Neuronal stem cell (in vitro differentiated cells): ENCODE measurements at regions not wholly inside any gene's neighbourhood (a gene's known extent, or its start where the extent isn't known, plus 50 kb on each side); places are given as distances from the start of the nearest gene placed in this dataset.

Experiments
- DNase-seq: peaks from one replicate; pipeline ENCODE4 v3.0.0-alpha.2; 2013; ENCODE audit warnings: low spot score
- H2AFZ ChIP-seq: one replicate; pipeline ENCODE4 v1.6.1; 2013; ENCODE audit warnings: mild to moderate bottlenecking, low read length, inconsistent platforms
- H2AK5ac ChIP-seq: 2 replicates; pipeline ENCODE4 v1.6.1; 2013; ENCODE audit warnings: low read depth, mild to moderate bottlenecking, inconsistent platforms, low read length, moderate library complexity, mixed read lengths
- H2BK120ac ChIP-seq: 2 replicates; pipeline ENCODE4 v1.6.1; 2013; ENCODE audit warnings: low read depth, mild to moderate bottlenecking, inconsistent platforms, low read length, moderate library complexity, mixed read lengths
- H2BK12ac ChIP-seq: one replicate; pipeline ENCODE4 v1.6.1; 2013; ENCODE audit warnings: low read length, inconsistent platforms
- H2BK15ac ChIP-seq: 2 replicates; pipeline ENCODE4 v1.6.1; 2013; ENCODE audit warnings: mild to moderate bottlenecking, low read length, inconsistent platforms, mixed read lengths
- H2BK5ac ChIP-seq: one replicate; pipeline ENCODE4 v1.6.1; 2013; ENCODE audit warnings: inconsistent platforms, mild to moderate bottlenecking, low read length, moderate library complexity
- H3K14ac ChIP-seq: one replicate; pipeline ENCODE4 v1.6.1; 2013; ENCODE audit warnings: low read length, inconsistent platforms
- H3K18ac ChIP-seq: 2 replicates; pipeline ENCODE4 v1.6.1; 2013; ENCODE audit warnings: low read length, inconsistent platforms
- H3K23ac ChIP-seq: 2 replicates; pipeline ENCODE4 v1.6.1; 2013; ENCODE audit warnings: low read depth, mild to moderate bottlenecking, mixed read lengths, low read length, inconsistent platforms; ENCODE audit not compliant: poor library complexity
- H3K27ac ChIP-seq: replicated peaks from 3 replicates; pipeline ENCODE4 v1.5.1; 2013; ENCODE audit warnings: low read length, inconsistent platforms
- H3K27me3 ChIP-seq, 3 experiments: 2 replicates each; pipeline ENCODE4 v1.6.1; 2013; ENCODE audit warnings: low read length in 3 of 3, mild to moderate bottlenecking in 2 of 3, inconsistent platforms in 1 of 3, low read depth in 1 of 3, mixed read lengths in 1 of 3, moderate library complexity in 1 of 3; ENCODE audit not compliant: control insufficient read depth in 3 of 3, insufficient read depth in 3 of 3
- H3K36me3 ChIP-seq, 2 donors: replicated peaks in 1 of 2; 2 replicates each; pipeline ENCODE4 v1.6.1; 2013; ENCODE audit warnings: low read length in 2 of 2; ENCODE audit not compliant: control insufficient read depth in 2 of 2, insufficient read depth in 2 of 2
- H3K4ac ChIP-seq: 2 replicates; pipeline ENCODE4 v1.6.1; 2013; ENCODE audit warnings: inconsistent platforms, mild to moderate bottlenecking, low read length, moderate library complexity
- H3K4me1 ChIP-seq, 2 donors: 1 replicate in 1 of 2; 2 replicates in 1 of 2; pipeline ENCODE4 v1.6.1; 2013; ENCODE audit warnings: low read length in 2 of 2, low read depth in 1 of 2; ENCODE audit not compliant: control insufficient read depth in 2 of 2, insufficient read depth in 1 of 2
- H3K4me2 ChIP-seq: one replicate; pipeline ENCODE4 v1.6.1; 2013; ENCODE audit warnings: mild to moderate bottlenecking, low read length, inconsistent platforms; ENCODE audit not compliant: insufficient read depth, poor library complexity, severe bottlenecking
- H3K4me3 ChIP-seq, 2 donors: 2 replicates each; pipeline ENCODE4 v1.5.1; 2013; ENCODE audit warnings: low read length in 2 of 2, mild to moderate bottlenecking in 2 of 2, inconsistent platforms in 1 of 2, moderate library complexity in 1 of 2
- H3K79me1 ChIP-seq: one replicate; pipeline ENCODE4 v1.6.1; 2013; ENCODE audit warnings: low read depth, mild to moderate bottlenecking, inconsistent platforms, low read length, moderate library complexity
- H3K9ac ChIP-seq: one replicate; pipeline ENCODE4 v1.6.1; 2013; ENCODE audit warnings: mild to moderate bottlenecking, low read depth, low read length, inconsistent platforms; ENCODE audit not compliant: poor library complexity
- H3K9me3 ChIP-seq, 2 donors: replicated peaks in 1 of 2; 2 replicates each; pipeline versions ENCODE3 to v1.6.1; 2013; ENCODE audit warnings: low read length in 2 of 2, mild to moderate bottlenecking in 2 of 2, inconsistent platforms in 1 of 2, low read depth in 1 of 2, mixed read lengths in 1 of 2, moderate library complexity in 1 of 2; ENCODE audit not compliant: control insufficient read depth in 2 of 2, insufficient read depth in 1 of 2
- H4K8ac ChIP-seq: one replicate; pipeline ENCODE4 v1.6.1; 2013; ENCODE audit warnings: low read depth, mild to moderate bottlenecking, inconsistent platforms, low read length, moderate library complexity
- H4K91ac ChIP-seq: one replicate; pipeline ENCODE4 v1.6.1; 2013; ENCODE audit warnings: low read length, low read depth, mild to moderate bottlenecking, inconsistent platforms; ENCODE audit not compliant: poor library complexity
- WGBS, 2 donors: extraction: QIAGEN DNeasy Blood & Tissue Kit; methylation state at CpG; one replicate each; pipeline ENCODE4 v1.1.7; 2013; ENCODE audit warnings: missing lambda C conversion rate in 2 of 2, mixed read lengths in 1 of 2; ENCODE audit not compliant: insufficient read length in 2 of 2, insufficient replicate concordance in 1 of 2; ENCODE audit errors: extremely low coverage in 2 of 2; 5-methylcytosine and 5-hydroxymethylcytosine counted together

DNA sequence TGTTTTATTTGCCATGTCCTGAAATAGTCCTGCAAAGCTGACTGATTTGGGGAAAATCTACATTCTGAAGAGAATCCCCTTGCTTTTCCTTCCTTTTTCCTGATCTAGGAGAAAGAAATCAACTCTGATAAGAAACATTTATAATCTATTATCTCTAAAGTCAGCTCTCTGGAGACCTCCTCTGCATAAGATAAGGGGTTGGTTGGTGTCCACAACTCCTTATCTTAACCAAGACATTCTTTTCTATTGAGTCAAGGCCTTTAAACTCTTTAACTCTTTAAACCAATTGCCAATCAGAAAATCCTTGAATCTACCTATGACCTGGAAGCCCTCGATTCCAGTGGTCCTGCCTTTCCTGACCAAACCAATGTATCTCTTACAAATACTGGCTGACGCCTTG is 373.6 kb upstream of the RASGEF1B start:
- H3K27ac ChIP-seq = no peak overlapping the region
- DNase-seq = no peak
- WGBS, 2 donors = no CpG with 5 or more reads among the region's 2 CpGs

DNA sequence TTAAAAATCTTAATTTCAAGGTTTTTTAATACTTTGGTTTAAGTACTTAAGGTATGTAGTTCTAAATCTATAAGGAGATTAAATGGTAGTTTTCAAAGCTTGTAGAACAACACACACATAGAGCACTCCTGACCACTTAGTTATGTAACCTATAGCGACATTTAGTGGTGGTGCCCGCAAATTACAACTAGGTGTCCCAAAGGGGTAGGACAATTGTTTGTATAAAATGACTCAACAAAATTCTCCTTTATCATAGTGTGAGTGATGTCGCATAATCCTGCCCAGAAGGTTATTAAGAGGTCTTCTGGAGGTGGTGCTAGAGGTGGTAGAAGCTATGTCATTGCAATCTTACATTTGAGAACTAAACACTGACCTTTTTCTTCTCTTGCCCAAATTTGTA is 373.0 kb upstream of the RASGEF1B start:
- H2AK5ac ChIP-seq = no peak overlapping the region
- no peaks in the 10 kb centered on the region for H3K9me3 ChIP-seq
- no peak overlapping the region for H3K9ac ChIP-seq
- H3K18ac ChIP-seq = no peak overlapping the region
- H3K23ac ChIP-seq = no peak overlapping the region
- no peak overlapping the region for H2BK15ac ChIP-seq
- H3K14ac ChIP-seq = no peak overlapping the region
- H2BK12ac ChIP-seq = no peak overlapping the region
- peak; percentile 59 for DNase-seq
- H3K27ac ChIP-seq = no peak overlapping the region
- no peak overlapping the region for H3K4me2 ChIP-seq
- no peak overlapping the region for H3K4me3 ChIP-seq
- no peaks in the 10 kb centered on the region for H3K36me3 ChIP-seq
- WGBS, 2 donors = no CpG with 5 or more reads among the region's 3 CpGs
- H3K27me3 ChIP-seq = no peaks in the 10 kb centered on the region
- no peak overlapping the region for H2AFZ ChIP-seq
- H4K8ac ChIP-seq = no peak overlapping the region
- H4K91ac ChIP-seq = no peak overlapping the region
- H3K79me1 ChIP-seq = no peaks in the 10 kb centered on the region
- no peak overlapping the region for H3K4ac ChIP-seq
- H2BK120ac ChIP-seq = no peak overlapping the region
- no peak overlapping the region for H2BK5ac ChIP-seq
- peaks cover 0 to 2% of the 10 kb centered on the region in 2 donors for H3K4me1 ChIP-seq

More for the DNA sequence above, 373.6 kb upstream of the RASGEF1B start:
- Histone ChIP-seq H3K4me2 (no peak overlapping the region), H3K14ac (no peak overlapping the region), H3K79me1 (no peaks in the 10 kb centered on the region), H3K9me3 (no peaks in the 10 kb centered on the region), H2BK5ac (no peak overlapping the region), H4K91ac (no peak overlapping the region), H2BK120ac (no peak overlapping the region), H2AK5ac (no peak overlapping the region), H2BK12ac (no peak overlapping the region), H2BK15ac (no peak overlapping the region), H3K18ac (no peak overlapping the region), H3K4ac (no peak overlapping the region), H3K4me1 (peaks cover 0 to 2% of the 10 kb centered on the region in 2 donors), H2AFZ (no peak overlapping the region), H3K4me3 (no peak overlapping the region), H3K9ac (no peak overlapping the region), H3K27me3 (no peaks in the 10 kb centered on the region), H3K36me3 (no peaks in the 10 kb centered on the region), H3K23ac (no peak overlapping the region), H4K8ac (no peak overlapping the region)

DNA sequence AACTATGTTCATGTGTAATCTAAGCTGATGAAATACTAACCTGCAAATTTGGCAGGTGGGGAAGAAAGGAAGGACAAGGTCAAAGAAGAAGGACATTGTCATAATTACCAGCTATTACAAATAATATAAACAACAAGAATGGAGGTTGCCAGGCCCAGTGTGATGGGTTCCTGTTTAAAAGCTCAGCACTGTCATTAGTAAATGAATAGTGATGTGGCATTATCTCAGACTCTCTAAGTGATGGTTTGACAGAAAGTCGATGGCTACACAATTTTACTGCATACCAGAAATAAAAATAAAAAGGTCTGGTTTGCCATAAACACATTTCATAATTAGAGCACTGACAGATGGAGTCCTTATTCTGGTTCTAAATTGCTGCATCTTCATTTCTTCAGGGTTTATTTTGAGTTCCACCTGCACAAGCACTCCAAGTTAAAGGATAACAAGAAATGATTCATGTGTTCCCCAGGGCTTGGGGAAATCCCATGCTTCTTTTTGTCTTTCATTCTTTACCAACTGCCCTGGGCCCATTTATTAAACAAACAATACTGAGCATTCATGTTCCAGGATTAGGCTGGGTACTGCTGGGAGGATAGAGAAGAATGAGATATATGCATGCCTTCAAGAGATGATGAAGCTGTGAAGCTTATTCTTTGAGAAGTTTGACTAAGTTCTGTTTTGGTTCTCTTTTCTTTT is 367.8 kb upstream of the RASGEF1B start:
- Histone ChIP-seq H3K9me3 (no peaks in the 10 kb centered on the region), H3K23ac (no peak overlapping the region), H3K36me3 (no peaks in the 10 kb centered on the region), H3K4me1 (peaks cover 0 to 2% of the 10 kb centered on the region in 2 donors), H3K4me3 (no peak overlapping the region), H2AK5ac (no peak overlapping the region), H2BK120ac (no peak overlapping the region), H3K9ac (no peak overlapping the region), H3K18ac (no peak overlapping the region), H2BK15ac (no peak overlapping the region), H4K91ac (no peak overlapping the region), H2BK12ac (no peak overlapping the region), H3K27ac (no peak overlapping the region), H3K79me1 (no peaks in the 10 kb centered on the region), H4K8ac (no peak overlapping the region), H3K14ac (no peak overlapping the region), H3K4me2 (no peak overlapping the region), H2AFZ (no peak overlapping the region), H3K27me3 (no peaks in the 10 kb centered on the region), H3K4ac (no peak overlapping the region), H2BK5ac (no peak overlapping the region)
- no CpG with 5 or more reads among the region's 1 CpG for WGBS, 2 donors
- DNase-seq = no peak

DNA sequence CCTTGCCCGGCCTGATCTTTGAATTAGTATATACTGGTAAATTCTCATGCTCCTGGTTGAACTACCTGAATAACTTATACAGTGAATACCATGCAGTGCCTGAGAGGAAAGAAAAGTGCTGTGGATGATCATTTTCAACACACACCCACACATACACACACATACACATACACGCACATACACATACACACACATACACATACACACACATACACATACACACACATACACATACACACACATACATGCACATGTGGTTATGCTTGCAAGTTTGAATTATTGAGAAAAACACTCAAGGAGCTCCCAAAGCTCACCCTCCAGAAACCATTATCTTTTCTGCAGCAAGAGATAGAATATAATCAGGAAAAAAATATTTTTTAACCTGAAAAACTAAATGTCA is 366.9 kb upstream of the RASGEF1B start:
- H3K79me1 ChIP-seq = no peaks in the 10 kb centered on the region
- 100% methylated on average over 1 of the region's 2 CpGs; no CpG with 5 or more reads in 1 of the 2 donors for WGBS, 2 donors

More for the DNA sequence above, 366.9 kb upstream of the RASGEF1B start:
- Histone ChIP-seq H4K8ac (no peak overlapping the region), H3K9ac (no peak overlapping the region), H3K27me3 (no peaks in the 10 kb centered on the region), H2BK120ac (no peak overlapping the region), H3K4ac (no peak overlapping the region), H3K4me1 (peaks cover 0 to 2% of the 10 kb centered on the region in 2 donors), H3K18ac (no peak overlapping the region), H2BK5ac (no peak overlapping the region), H3K23ac (no peak overlapping the region), H3K27ac (no peak overlapping the region), H3K14ac (no peak overlapping the region), H3K36me3 (no peaks in the 10 kb centered on the region), H3K9me3 (no peaks in the 10 kb centered on the region), H2AFZ (no peak overlapping the region), H3K4me2 (no peak overlapping the region), H3K4me3 (no peak overlapping the region), H2BK15ac (no peak overlapping the region), H2AK5ac (no peak overlapping the region), H2BK12ac (no peak overlapping the region), H4K91ac (no peak overlapping the region)
- no peak for DNase-seq
